ENCODE measurements at regions not wholly inside any gene's neighbourhood (a gene's known extent, or its start where the extent isn't known, plus 50 kb on each side); places are given as distances from the start of the nearest gene placed in this dataset.

DNA sequence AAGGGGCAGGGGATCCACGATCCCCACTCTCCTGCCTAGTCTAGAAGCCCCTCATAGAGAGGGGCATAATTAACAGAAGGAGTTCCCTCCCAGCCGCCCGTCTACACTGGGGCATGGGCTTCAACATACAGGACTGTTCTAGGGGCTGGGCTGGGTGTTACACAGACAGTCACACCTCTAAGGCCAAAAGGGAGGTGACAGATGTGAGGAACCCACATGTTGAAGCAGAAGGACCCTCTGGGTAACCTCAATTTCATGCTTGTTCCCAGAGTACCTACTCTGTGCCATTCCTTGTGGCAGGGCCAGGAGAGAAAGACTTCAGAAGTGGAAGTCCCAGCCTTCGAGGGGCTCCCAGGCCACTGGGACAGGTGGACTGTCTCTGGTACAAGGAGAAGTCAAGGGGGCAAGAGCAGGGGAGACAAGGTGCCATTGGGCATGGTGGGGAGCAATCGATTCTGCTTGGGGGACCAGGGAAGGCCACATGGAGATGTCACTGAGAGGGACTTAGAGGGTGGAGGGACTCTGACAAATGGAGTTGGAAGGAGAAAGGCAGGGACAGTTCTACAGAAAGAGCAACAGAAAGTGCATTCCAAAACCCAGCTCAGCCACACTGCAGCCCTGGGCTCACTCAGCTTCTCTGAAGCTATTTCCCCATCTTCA lies 71.3 kb downstream of the CPN2 start:
- peaks cover 7% of the 10 kb centered on the region for H3K9me3 Mint-ChIP-seq (ENCODE audit: unreplicated experiment)
- intact Hi-C loops (cut with micrococcal nuclease; ENCODE audit: unreplicated experiment): no loop called here
- no TSS peak for BruUV-seq (replicated peaks)

DNA sequence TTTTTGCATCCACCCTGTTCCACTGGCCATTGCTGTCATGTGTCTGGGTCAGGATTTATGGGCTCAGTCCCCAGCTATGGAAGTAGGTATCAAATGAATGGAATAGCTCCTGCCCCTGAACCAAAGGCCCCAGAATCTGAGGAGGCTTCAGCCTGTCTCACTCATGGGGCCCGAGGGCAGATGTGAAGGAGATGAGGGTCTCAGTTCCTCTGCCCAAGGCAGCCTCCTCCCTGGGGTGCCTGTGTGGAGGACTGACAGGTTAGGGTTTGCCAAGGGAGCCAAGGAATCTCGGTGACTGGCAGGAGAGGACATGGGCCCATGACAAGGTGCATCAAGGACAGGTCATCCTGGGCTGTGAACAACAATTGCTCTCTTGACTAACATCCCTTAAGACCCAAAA lies 70.4 kb downstream of the CPN2 start:
- POLR2A ChIA-PET: no interaction called here
- H3K27me3 Mint-ChIP-seq (ENCODE audit: insufficient read depth, unreplicated experiment): no peaks in the 10 kb centered on the region

More for the DNA sequence above, 71.3 kb downstream of the CPN2 start:
- H3K4me3 ChIP-seq (ENCODE audit: low read depth, low read length): no peak overlapping the region
- Mint-ChIP-seq H3K4me1 (ENCODE audit: low read depth, unreplicated experiment) (peaks cover 6% of the 10 kb centered on the region), H3K27ac (ENCODE audit: unreplicated experiment) (no peak overlapping the region), H3K4me3 (ENCODE audit: unreplicated experiment) (no peak overlapping the region), H3K27me3 (ENCODE audit: insufficient read depth, unreplicated experiment) (no peaks in the 10 kb centered on the region), H3K36me3 (ENCODE audit: insufficient read depth, unreplicated experiment) (peaks cover 19% of the 10 kb centered on the region)
- no peaks in the 10 kb centered on the region for H3K36me3 ChIP-seq (ENCODE audit: control insufficient read depth, insufficient read depth, low read length)
- TF ChIP-seq, protein P1, sequence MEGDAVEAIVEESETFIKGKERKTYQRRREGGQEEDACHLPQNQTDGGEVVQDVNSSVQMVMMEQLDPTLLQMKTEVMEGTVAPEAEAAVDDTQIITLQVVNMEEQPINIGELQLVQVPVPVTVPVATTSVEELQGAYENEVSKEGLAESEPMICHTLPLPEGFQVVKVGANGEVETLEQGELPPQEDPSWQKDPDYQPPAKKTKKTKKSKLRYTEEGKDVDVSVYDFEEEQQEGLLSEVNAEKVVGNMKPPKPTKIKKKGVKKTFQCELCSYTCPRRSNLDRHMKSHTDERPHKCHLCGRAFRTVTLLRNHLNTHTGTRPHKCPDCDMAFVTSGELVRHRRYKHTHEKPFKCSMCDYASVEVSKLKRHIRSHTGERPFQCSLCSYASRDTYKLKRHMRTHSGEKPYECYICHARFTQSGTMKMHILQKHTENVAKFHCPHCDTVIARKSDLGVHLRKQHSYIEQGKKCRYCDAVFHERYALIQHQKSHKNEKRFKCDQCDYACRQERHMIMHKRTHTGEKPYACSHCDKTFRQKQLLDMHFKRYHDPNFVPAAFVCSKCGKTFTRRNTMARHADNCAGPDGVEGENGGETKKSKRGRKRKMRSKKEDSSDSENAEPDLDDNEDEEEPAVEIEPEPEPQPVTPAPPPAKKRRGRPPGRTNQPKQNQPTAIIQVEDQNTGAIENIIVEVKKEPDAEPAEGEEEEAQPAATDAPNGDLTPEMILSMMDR (IDR thresholded peaks at IDR 0.05; ENCODE audit: insufficient read depth in 1 of 2, low read depth in 1 of 2, low read length in 1 of 2, severe bottlenecking in 1 of 2, unreplicated experiment in 1 of 2): no peak
- ChIA-PET POLR2A (no interaction called here), CTCF (interaction anchor here (0.7 kb wide), 1 partner anchor 30 kb away, joined by 3 read pairs; no protein-coding TSS in a partner anchor)
- DNase-seq: peak in 1 of 2 experiments; percentile 9
- H3K4me1 ChIP-seq: no peaks in the 10 kb centered on the region
- no peaks in the 10 kb centered on the region for H3K9me3 ChIP-seq
- H3K27me3 ChIP-seq (replicated peaks; ENCODE audit: control insufficient read depth, insufficient read depth, low read length): no peaks in the 10 kb centered on the region

DNA sequence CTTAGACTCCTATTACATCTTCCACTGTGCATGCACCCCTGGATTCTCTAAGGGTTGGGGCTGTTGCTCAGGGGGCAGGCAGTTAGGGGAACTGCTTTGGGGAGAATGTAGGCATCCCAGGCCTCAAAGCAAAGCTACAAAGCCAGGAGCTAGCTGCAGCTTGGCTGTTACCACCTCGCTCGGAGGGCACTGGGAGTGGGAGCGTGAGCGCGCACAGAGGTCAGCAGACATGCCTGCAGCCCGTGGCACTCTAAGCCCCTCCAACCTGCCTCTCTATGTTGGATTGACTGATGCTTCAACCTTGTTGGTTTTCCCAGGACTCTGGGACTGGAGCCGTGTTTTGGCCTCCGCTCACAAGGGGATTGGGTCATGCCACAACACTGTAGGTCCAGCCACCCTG lies 69.8 kb downstream of the CPN2 start:
- Histone ChIP-seq H3K27me3 (replicated peaks; ENCODE audit: control insufficient read depth, insufficient read depth, low read length) (no peaks in the 10 kb centered on the region), H3K36me3 (ENCODE audit: control insufficient read depth, insufficient read depth, low read length) (no peaks in the 10 kb centered on the region), H3K4me1 (no peaks in the 10 kb centered on the region), H3K4me3 (ENCODE audit: low read depth, low read length) (no peak overlapping the region), H3K9me3 (no peaks in the 10 kb centered on the region)
- CTCF ChIA-PET: no interaction called here
- no peaks in the 10 kb centered on the region for H3K9me3 Mint-ChIP-seq (ENCODE audit: unreplicated experiment)
- no peak overlapping the region for H3K27ac Mint-ChIP-seq (ENCODE audit: unreplicated experiment)
- peak in 1 of 2 experiments; percentile 5 for DNase-seq
- intact Hi-C loops (cut with micrococcal nuclease; ENCODE audit: unreplicated experiment): no loop called here
- no peaks in the 10 kb centered on the region for H3K4me1 Mint-ChIP-seq (ENCODE audit: low read depth, unreplicated experiment)
- TF ChIP-seq, protein P1 (IDR thresholded peaks at IDR 0.05; ENCODE audit: insufficient read depth in 1 of 2, low read depth in 1 of 2, low read length in 1 of 2, severe bottlenecking in 1 of 2, unreplicated experiment in 1 of 2): no peak
- no peak overlapping the region for H3K4me3 Mint-ChIP-seq (ENCODE audit: unreplicated experiment)
- H3K27me3 Mint-ChIP-seq (ENCODE audit: insufficient read depth, unreplicated experiment): no peaks in the 10 kb centered on the region
- POLR2A ChIA-PET: no interaction called here
- H3K36me3 Mint-ChIP-seq (ENCODE audit: insufficient read depth, unreplicated experiment): peaks cover 5% of the 10 kb centered on the region
- BruUV-seq (replicated peaks): no TSS peak

More for the DNA sequence above, 70.4 kb downstream of the CPN2 start:
- no peak for DNase-seq
- Mint-ChIP-seq H3K4me1 (ENCODE audit: low read depth, unreplicated experiment) (no peaks in the 10 kb centered on the region), H3K36me3 (ENCODE audit: insufficient read depth, unreplicated experiment) (peaks cover 10% of the 10 kb centered on the region), H3K4me3 (ENCODE audit: unreplicated experiment) (no peak overlapping the region), H3K27ac (ENCODE audit: unreplicated experiment) (no peak overlapping the region), H3K9me3 (ENCODE audit: unreplicated experiment) (no peaks in the 10 kb centered on the region)
- TF ChIP-seq, protein P1 (IDR thresholded peaks at IDR 0.05; ENCODE audit: insufficient read depth in 1 of 2, low read depth in 1 of 2, low read length in 1 of 2, severe bottlenecking in 1 of 2, unreplicated experiment in 1 of 2): no peak
- Histone ChIP-seq H3K4me3 (ENCODE audit: low read depth, low read length) (no peak overlapping the region), H3K9me3 (no peaks in the 10 kb centered on the region), H3K27me3 (replicated peaks; ENCODE audit: control insufficient read depth, insufficient read depth, low read length) (no peaks in the 10 kb centered on the region), H3K4me1 (no peaks in the 10 kb centered on the region), H3K36me3 (ENCODE audit: control insufficient read depth, insufficient read depth, low read length) (no peaks in the 10 kb centered on the region)
- CTCF ChIA-PET: interaction anchor here (0.7 kb wide), 1 partner anchor 29 kb away, joined by 3 read pairs; no protein-coding TSS in a partner anchor
- no TSS peak for BruUV-seq (replicated peaks)
- intact Hi-C loops (cut with micrococcal nuclease; ENCODE audit: unreplicated experiment): no loop called here

Measured in Caco-2 (cell line).